ENCODE measurements at regions not wholly inside any gene's neighbourhood (a gene's known extent, or its start where the extent isn't known, plus 50 kb on each side); places are given as distances from the start of the nearest gene placed in this dataset.

GRCh38 chrX:38940547-38940946 lies 139.3 kb downstream of the MID1IP1 start:
- no peak for TF ChIP-seq CTCF (IDR thresholded peaks at IDR 0.05)
- no peak overlapping the region for H3K27ac ChIP-seq
- no peaks in the 10 kb centered on the region for H3K36me3 ChIP-seq
- H3K4me3 ChIP-seq, result no peak overlapping the region
- intact Hi-C loops (cut with DNase I), result no loop called here
- H3K27me3 ChIP-seq, result no peaks in the 10 kb centered on the region
- no peaks in the 10 kb centered on the region for H3K9me3 ChIP-seq
- H3K4me1 ChIP-seq, result no peaks in the 10 kb centered on the region
- DNase-seq (no peak), ATAC-seq (no peak), FAIRE-seq (no peak)
- 55 to 62% methylated on average over 3 of the region's 3 CpGs for WGBS, 2 donors

GRCh38 chrX:38941675-38942074 lies 140.4 kb downstream of the MID1IP1 start:
- H3K4me1 ChIP-seq, result no peaks in the 10 kb centered on the region
- 89 to 93% methylated on average over 1 of the region's 1 CpG for WGBS, 2 donors
- H3K27me3 ChIP-seq, result no peaks in the 10 kb centered on the region
- intact Hi-C loops (cut with DNase I), result no loop called here
- no peaks in the 10 kb centered on the region for H3K36me3 ChIP-seq
- DNase-seq, result no peak
- no peak for TF ChIP-seq CTCF (IDR thresholded peaks at IDR 0.05)
- FAIRE-seq, result peak; percentile 71
- no peak overlapping the region for H3K27ac ChIP-seq
- no peak for ATAC-seq
- H3K4me3 ChIP-seq, result no peak overlapping the region
- no peaks in the 10 kb centered on the region for H3K9me3 ChIP-seq

GRCh38 chrX:38943120-38943519 lies 141.9 kb downstream of the MID1IP1 start:
- Histone ChIP-seq H3K4me3 (no peak overlapping the region), H3K27me3 (no peaks in the 10 kb centered on the region), H3K27ac (no peak overlapping the region), H3K36me3 (no peaks in the 10 kb centered on the region), H3K4me1 (no peaks in the 10 kb centered on the region), H3K9me3 (no peaks in the 10 kb centered on the region)
- FAIRE-seq (no peak), DNase-seq (no peak), ATAC-seq (no peak)
- no peak for TF ChIP-seq CTCF (IDR thresholded peaks at IDR 0.05)
- intact Hi-C loops (cut with DNase I), result no loop called here
- 50 to 62% methylated on average over 1 of the region's 1 CpG for WGBS, 2 donors

GRCh38 chrX:38948046-38948445 lies 146.8 kb downstream of the MID1IP1 start:
- peaks cover 0 to 5% (median 0%) of the 10 kb centered on the region in 4 donors for H3K27me3 ChIP-seq
- H3K4me1 ChIP-seq, result no peaks in the 10 kb centered on the region
- H3K27ac ChIP-seq, result no peak overlapping the region
- TF ChIP-seq CTCF (IDR thresholded peaks at IDR 0.05), result no peak
- DNase-seq, result no peak
- no peaks in the 10 kb centered on the region for H3K36me3 ChIP-seq
- H3K9me3 ChIP-seq, result no peaks in the 10 kb centered on the region
- peak; percentile 66 for FAIRE-seq
- ATAC-seq, result no peak
- H3K4me3 ChIP-seq, result no peak overlapping the region
- intact Hi-C loops (cut with DNase I), result no loop called here

GRCh38 chrX:38954520-38954919 lies 153.3 kb downstream of the MID1IP1 start:
- FAIRE-seq (no peak), ATAC-seq (no peak), DNase-seq (no peak)
- Histone ChIP-seq H3K9me3 (no peaks in the 10 kb centered on the region), H3K27ac (no peak overlapping the region), H3K4me1 (no peaks in the 10 kb centered on the region), H3K4me3 (no peak overlapping the region), H3K36me3 (no peaks in the 10 kb centered on the region), H3K27me3 (peaks cover 0 to 5% (median 0%) of the 10 kb centered on the region in 4 donors)
- intact Hi-C loops (cut with DNase I), result no loop called here
- no peak for TF ChIP-seq CTCF (IDR thresholded peaks at IDR 0.05)
- 71 to 92% methylated on average over 2 of the region's 2 CpGs for WGBS, 2 donors
